ENCODE measurements at regions not wholly inside any gene's neighbourhood (a gene's known extent, or its start where the extent isn't known, plus 50 kb on each side); places are given as distances from the start of the nearest gene placed in this dataset.
"Not testable (repeated sequence)": the region's sequence is repeated elsewhere in the genome, so short reads cannot be mapped to it uniquely, and the experiment has no call there.

- no peak for DNase-seq (ENCODE audit: low read depth)
- H3K4me3 ChIP-seq (ENCODE audit: control insufficient read depth, low read depth, low read length) = no peak overlapping the region
- no peak for TF ChIP-seq CTCF (IDR thresholded peaks at IDR 0.05; ENCODE audit: control insufficient read depth, insufficient read depth, low read depth, low read length, missing control alignments)
Measured at GRCh38 chr4:133270021-133270570, 121.0 kb downstream of the PCDH10 start.

- DNase-seq (ENCODE audit: low read depth) = no peak
- no peak overlapping the region for H3K4me3 ChIP-seq (ENCODE audit: control insufficient read depth, low read depth, low read length)
- TF ChIP-seq CTCF (IDR thresholded peaks at IDR 0.05; ENCODE audit: control insufficient read depth, insufficient read depth, low read depth, low read length, missing control alignments) = no peak
Measured at GRCh38 chr4:133268205-133268604, 119.1 kb downstream of the PCDH10 start.

- not testable (repeated sequence) for H3K4me3 ChIP-seq (ENCODE audit: control insufficient read depth, low read depth, low read length); DNase-seq (ENCODE audit: low read depth)
Measured at GRCh38 chr4:133267506-133267905, 118.4 kb downstream of the PCDH10 start.

- not testable (repeated sequence) for DNase-seq (ENCODE audit: low read depth); H3K4me3 ChIP-seq (ENCODE audit: control insufficient read depth, low read depth, low read length)
Measured at GRCh38 chr4:133266966-133267365, 117.9 kb downstream of the PCDH10 start.

GRCh38 chr4:133264251-133264650 is 115.2 kb downstream of the PCDH10 start:
- H3K4me3 ChIP-seq (ENCODE audit: control insufficient read depth, low read depth, low read length); DNase-seq (ENCODE audit: low read depth): not testable (repeated sequence)

GRCh38 chr4:133263104-133263503 is 114.0 kb downstream of the PCDH10 start:
- DNase-seq (ENCODE audit: low read depth) = no peak
- H3K4me3 ChIP-seq (ENCODE audit: control insufficient read depth, low read depth, low read length) = no peak overlapping the region
- no peak for TF ChIP-seq CTCF (IDR thresholded peaks at IDR 0.05; ENCODE audit: control insufficient read depth, insufficient read depth, low read depth, low read length, missing control alignments)

GRCh38 chr4:133247861-133248260 is 98.8 kb downstream of the PCDH10 start:
- no peak for TF ChIP-seq CTCF (IDR thresholded peaks at IDR 0.05; ENCODE audit: control insufficient read depth, insufficient read depth, low read depth, low read length, missing control alignments)
- H3K4me3 ChIP-seq (ENCODE audit: control insufficient read depth, low read depth, low read length) = no peak overlapping the region
- DNase-seq (ENCODE audit: low read depth) = no peak

GRCh38 chr4:133245226-133245625 is 96.1 kb downstream of the PCDH10 start:
- no peak for TF ChIP-seq CTCF (IDR thresholded peaks at IDR 0.05; ENCODE audit: control insufficient read depth, insufficient read depth, low read depth, low read length, missing control alignments)
- H3K4me3 ChIP-seq (ENCODE audit: control insufficient read depth, low read depth, low read length) = no peak overlapping the region
- DNase-seq (ENCODE audit: low read depth) = no peak

Data from AG09309 (cell line).